Thoracic aorta (tissue), 2 donors: ENCODE measurements at regions not wholly inside any gene's neighbourhood (a gene's known extent, or its start where the extent isn't known, plus 50 kb on each side); places are given as distances from the start of the nearest gene placed in this dataset.

Source experiments
- ATAC-seq: fragments of 150-250 bp; one replicate; pipeline ENCODE4 v1.8.0; 2017; ENCODE audit warnings: low read depth; ENCODE audit not compliant: insufficient number of reproducible peaks, low FRiP score
- DNase-seq: peaks from one replicate; pipeline ENCODE4 v3.0.0-alpha.2; 2020; ENCODE audit warnings: low spot score
- H3K27ac ChIP-seq, 2 donors: fragments of 200-600 bp; sonication (generic); 1 replicate in 1 of 2; 2 replicates in 1 of 2; pipeline ENCODE4 v1.5.1; 2016; ENCODE audit warnings: mild to moderate bottlenecking in 2 of 2, moderate library complexity in 2 of 2
- H3K27me3 ChIP-seq: fragments of 200-600 bp; sonication (generic); replicated peaks from 2 replicates; pipeline ENCODE4 v1.6.0; 2016; ENCODE audit warnings: mild to moderate bottlenecking; ENCODE audit not compliant: insufficient read depth
- H3K36me3 ChIP-seq: fragments of 200-600 bp; sonication (generic); one replicate; pipeline ENCODE4 v1.5.1; 2016
- H3K4me1 ChIP-seq, 2 donors: fragments of 200-600 bp; sonication (generic); 1 replicate in 1 of 2; 2 replicates in 1 of 2; pipeline versions ENCODE4 v1.5.1 to v1.6.0; 2016; ENCODE audit warnings: low read depth in 2 of 2, mild to moderate bottlenecking in 1 of 2; ENCODE audit not compliant: control insufficient read depth in 1 of 2
- H3K4me3 ChIP-seq: fragments of 200-600 bp; sonication (generic); 2 replicates; pipeline ENCODE4 v1.5.1; 2016; ENCODE audit warnings: mild to moderate bottlenecking
- H3K9me3 ChIP-seq: fragments of 200-600 bp; sonication (generic); 2 replicates; pipeline ENCODE4 v1.5.1; 2016
- CTCF ChIP-seq: fragments of 200-600 bp; sonication (generic); IDR thresholded peaks from one replicate; pipeline ENCODE4 v1.5.1; 2019; ENCODE audit warnings: antibody characterized with exemption

GRCh38 chr7:54390565-54390964, 151.6 kb upstream of the VSTM2A start:
- Histone ChIP-seq H3K27me3 (no peaks in the 10 kb centered on the region), H3K36me3 (no peaks in the 10 kb centered on the region), H3K4me1 (no peaks in the 10 kb centered on the region), H3K4me3 (no peak overlapping the region), H3K27ac (no peak overlapping the region), H3K9me3 (no peaks in the 10 kb centered on the region)
- TF ChIP-seq CTCF: no peak
- ATAC-seq (no peak), DNase-seq (no peak)

- DNase-seq: no peak
- Histone ChIP-seq H3K27me3 (no peaks in the 10 kb centered on the region), H3K4me3 (no peak overlapping the region), H3K9me3 (no peaks in the 10 kb centered on the region), H3K36me3 (no peaks in the 10 kb centered on the region), H3K27ac (no peak overlapping the region), H3K4me1 (no peaks in the 10 kb centered on the region)
- TF ChIP-seq CTCF: no peak
- no peak for ATAC-seq
Measured at GRCh38 chr7:54392935-54393334, 149.2 kb upstream of the VSTM2A start.

GRCh38 chr7:54394834-54395233, 147.3 kb upstream of the VSTM2A start:
- Histone ChIP-seq H3K9me3 (no peaks in the 10 kb centered on the region), H3K27ac (no peak overlapping the region), H3K36me3 (no peaks in the 10 kb centered on the region), H3K27me3 (no peaks in the 10 kb centered on the region), H3K4me1 (no peaks in the 10 kb centered on the region), H3K4me3 (no peak overlapping the region)
- ATAC-seq (no peak), DNase-seq (no peak)
- no peak for TF ChIP-seq CTCF

GRCh38 chr7:54397836-54398612, 144.2 kb upstream of the VSTM2A start:
- Histone ChIP-seq H3K36me3 (no peaks in the 10 kb centered on the region), H3K9me3 (no peaks in the 10 kb centered on the region), H3K27me3 (no peaks in the 10 kb centered on the region), H3K4me1 (no peaks in the 10 kb centered on the region), H3K27ac (no peak overlapping the region), H3K4me3 (no peak overlapping the region)
- no peak for ATAC-seq
- DNase-seq: no peak
- no peak for TF ChIP-seq CTCF

GRCh38 chr7:54398863-54399262, 143.3 kb upstream of the VSTM2A start:
- Histone ChIP-seq H3K27me3 (no peaks in the 10 kb centered on the region), H3K4me1 (no peaks in the 10 kb centered on the region), H3K36me3 (no peaks in the 10 kb centered on the region), H3K27ac (no peak overlapping the region), H3K4me3 (no peak overlapping the region), H3K9me3 (no peaks in the 10 kb centered on the region)
- ATAC-seq (no peak), DNase-seq (no peak)
- TF ChIP-seq CTCF: no peak
